Stimulated activated CD8-positive, alpha-beta memory T cell treated with anti-CD3 and anti-CD28 coated beads, Interleukin-4, amount 100 ng/mL, for 4 hours (primary cell): ENCODE measurements at regions not wholly inside any gene's neighbourhood (a gene's known extent, or its start where the extent isn't known, plus 50 kb on each side); places are given as distances from the start of the nearest gene placed in this dataset.
"Not testable (repeated sequence)": the region's sequence is repeated elsewhere in the genome, so short reads cannot be mapped to it uniquely, and the experiment has no call there.

Experiments used
- DNase-seq, 2 donors: peaks; one replicate each; pipeline ENCODE4 v3.0.0-alpha.2; 2020; ENCODE audit warnings: low read depth in 2 of 2, low spot score in 1 of 2

GRCh38 chr15:62218841-62219240, 53.8 kb upstream of the C2CD4B start:
- no peak for DNase-seq

- no peak for DNase-seq
Measured at GRCh38 chr15:62219799-62220198, 54.7 kb upstream of the C2CD4B start.

- no peak for DNase-seq
Measured at GRCh38 chr15:62223020-62223419, 57.9 kb upstream of the C2CD4B start.

DNA sequence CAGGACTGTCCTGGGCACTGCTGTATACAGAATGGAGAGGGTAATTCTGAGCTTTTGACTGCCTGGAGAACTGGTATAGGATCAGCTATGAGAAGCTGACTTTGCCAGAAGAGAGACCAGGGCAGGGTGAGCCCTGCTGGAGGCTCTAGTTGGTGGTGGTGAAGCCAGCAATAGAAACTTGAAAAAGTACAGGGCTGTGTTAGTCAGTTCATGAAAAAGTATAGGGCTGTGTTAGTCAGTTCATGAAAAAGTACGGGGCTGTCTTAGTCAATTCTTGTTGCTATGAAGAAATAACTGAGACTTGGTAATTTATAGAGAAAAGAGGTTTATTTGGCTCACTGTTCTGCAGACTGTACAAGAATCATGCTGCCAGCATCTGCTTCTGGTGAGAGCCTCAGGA, 63.5 kb upstream of the C2CD4B start:
- DNase-seq = no peak

DNA sequence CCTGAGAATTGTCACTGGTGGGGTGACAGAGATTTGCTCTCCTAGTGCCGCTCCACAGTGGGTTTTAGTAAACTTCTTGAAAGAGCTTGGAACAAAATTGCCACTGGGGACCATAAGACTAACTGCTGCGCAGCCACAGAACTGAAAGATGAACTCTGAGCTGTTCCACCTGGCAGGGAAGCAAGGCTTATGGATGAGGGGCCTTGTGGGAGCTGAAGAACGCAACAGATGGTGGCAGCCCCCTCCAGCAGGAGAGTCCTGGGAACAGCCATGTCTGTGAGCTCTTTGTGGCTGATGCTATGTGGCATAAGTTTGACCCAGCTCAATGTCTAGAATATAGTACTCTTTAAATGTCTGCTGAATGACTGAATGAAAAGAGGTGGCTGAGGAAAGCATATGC, 66.8 kb upstream of the C2CD4B start:
- no peak for DNase-seq

GRCh38 chr15:62240121-62241096, 75.3 kb upstream of the C2CD4B start:
- no peak for DNase-seq

DNA sequence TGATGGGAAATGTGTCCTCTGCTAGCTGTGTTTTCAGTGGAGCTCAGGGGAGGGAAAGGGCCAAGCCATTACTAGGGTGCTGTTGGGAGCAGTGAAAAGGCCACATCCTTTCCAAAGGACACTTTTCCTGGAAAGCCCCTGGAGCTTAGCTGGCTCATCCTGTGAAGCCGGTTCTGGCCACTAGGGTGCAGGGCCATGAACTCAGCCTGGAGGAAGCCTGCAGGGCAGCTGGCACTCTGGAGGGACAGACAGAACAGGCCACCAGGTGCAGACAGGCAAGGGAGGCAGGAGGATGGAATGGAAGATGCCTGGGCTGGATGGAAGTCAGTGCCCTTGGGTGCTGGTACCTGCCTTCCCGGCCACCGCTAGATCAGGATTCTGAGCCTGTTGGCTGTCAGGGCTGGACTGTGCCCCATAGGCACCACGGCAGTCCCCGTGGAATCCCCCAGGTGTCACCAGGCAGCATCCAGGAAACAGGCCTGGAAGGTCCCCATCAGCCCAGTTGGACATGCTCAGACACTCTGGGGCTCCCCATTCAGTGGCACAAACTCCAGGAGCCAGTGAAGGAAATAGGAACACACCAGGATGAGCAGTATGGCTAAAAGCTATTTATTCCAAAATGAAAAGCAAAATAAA, 76.2 kb upstream of the C2CD4B start:
- no peak for DNase-seq

GRCh38 chr15:62242999-62243398, 77.9 kb upstream of the C2CD4B start:
- no peak for DNase-seq

GRCh38 chr15:62244762-62245161, 79.7 kb upstream of the C2CD4B start:
- DNase-seq = no peak

GRCh38 chr15:62248277-62248984, 83.3 kb upstream of the C2CD4B start:
- DNase-seq = no peak

GRCh38 chr15:62249501-62249900, 84.4 kb upstream of the C2CD4B start:
- DNase-seq = no peak

GRCh38 chr15:62250186-62250585, 85.1 kb upstream of the C2CD4B start:
- no peak for DNase-seq

- no peak for DNase-seq
Measured at GRCh38 chr15:62250978-62251377, 85.9 kb upstream of the C2CD4B start.

DNA sequence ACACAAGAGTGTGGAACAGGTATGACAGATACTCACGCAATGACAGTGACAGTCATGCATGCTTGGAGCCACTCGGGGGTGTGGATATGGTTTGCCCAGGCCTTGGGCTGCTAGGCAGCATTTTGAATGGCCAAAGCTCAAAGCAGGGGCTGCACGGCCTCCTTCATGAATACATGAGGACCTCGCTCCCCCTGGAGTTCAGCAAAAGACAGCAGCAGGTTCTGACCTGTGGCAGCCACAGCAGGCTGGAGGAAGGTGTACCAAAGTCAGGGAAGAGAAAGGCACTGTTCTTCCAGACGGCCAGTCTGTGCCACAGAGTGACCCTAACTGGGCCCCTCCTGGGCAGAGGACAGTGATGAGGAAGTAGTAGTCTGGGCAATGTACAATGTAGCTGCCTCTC, 88.2 kb upstream of the C2CD4B start:
- no peak for DNase-seq

GRCh38 chr15:62254137-62254934, 89.3 kb upstream of the C2CD4B start:
- peak in 1 of 2 donors; percentile 17 for DNase-seq

- not testable (repeated sequence) for DNase-seq
Measured at GRCh38 chr15:62256430-62256829, 91.3 kb upstream of the C2CD4B start.

GRCh38 chr15:62257996-62258521, 93.0 kb upstream of the C2CD4B start:
- no peak for DNase-seq

DNA sequence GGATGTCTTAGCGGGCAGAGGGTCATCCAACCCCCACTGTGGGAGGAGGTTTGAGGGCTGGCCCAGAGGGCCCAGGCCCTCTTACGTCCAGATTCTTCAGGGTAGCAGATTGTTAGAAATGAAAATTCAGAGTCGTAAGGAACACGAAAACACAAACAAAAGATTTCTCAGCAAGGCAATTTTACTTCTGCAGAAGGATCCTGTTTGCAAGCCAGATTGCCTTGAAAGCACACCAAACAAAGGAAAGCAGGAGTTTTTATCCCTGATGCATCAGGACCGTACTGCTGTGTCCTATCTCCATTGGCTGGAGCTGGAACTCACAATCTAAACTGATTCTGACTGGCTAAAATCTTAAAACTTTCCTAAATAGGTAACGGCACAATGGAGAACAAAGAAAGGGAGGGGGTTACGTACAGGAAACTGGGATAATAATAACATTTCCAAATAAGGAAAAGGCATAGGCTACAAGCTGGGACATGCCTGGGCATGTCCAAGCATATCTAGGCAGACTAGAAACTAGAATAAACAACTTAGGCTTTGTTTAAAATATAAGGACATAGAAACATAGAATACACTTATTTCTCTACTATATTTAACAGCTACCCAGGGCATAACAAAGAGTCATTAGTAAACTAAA, 97.3 kb upstream of the C2CD4B start:
- no peak for DNase-seq

- no peak for DNase-seq
Measured at GRCh38 chr15:62264196-62264595, 99.1 kb upstream of the C2CD4B start.

DNA sequence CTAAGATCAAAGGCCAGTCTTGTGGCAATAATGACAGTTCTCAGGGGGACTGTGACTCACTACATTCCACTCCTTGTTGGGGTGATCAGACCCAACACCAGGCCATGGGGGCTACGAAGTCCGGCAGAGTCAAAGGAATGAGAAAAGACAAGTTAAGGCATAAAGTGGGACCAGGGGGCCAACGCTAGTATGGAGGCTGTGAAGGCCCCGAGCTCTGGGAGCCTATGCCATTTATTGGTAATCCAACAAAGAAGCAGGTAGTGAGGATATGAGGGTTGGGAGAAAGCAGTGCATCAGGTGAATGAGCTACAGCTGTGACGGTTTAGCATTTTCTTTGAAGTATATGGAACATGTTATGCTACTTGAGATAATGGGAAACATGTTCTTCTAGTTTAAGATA, 104.4 kb upstream of the C2CD4B start:
- no peak for DNase-seq
